ES-I3 (cell line): ENCODE measurements at regions not wholly inside any gene's neighbourhood (a gene's known extent, or its start where the extent isn't known, plus 50 kb on each side); places are given as distances from the start of the nearest gene placed in this dataset.
A peak's percentile ranks its signal among the peaks of the same experiment; 100 is the strongest.

Experiments used
- H3K36me3 ChIP-seq: 2 replicates; pipeline ENCODE4 v1.6.1; 2013; ENCODE audit warnings: mild to moderate bottlenecking, low read length, control low read depth, moderate library complexity; ENCODE audit not compliant: insufficient read depth
- H3K4me1 ChIP-seq: 2 replicates; pipeline ENCODE4 v1.6.1; 2013; ENCODE audit warnings: mild to moderate bottlenecking, control low read depth, low read length; ENCODE audit not compliant: insufficient read depth
- H3K9ac ChIP-seq: 2 replicates; pipeline ENCODE4 v1.6.1; 2013; ENCODE audit warnings: low read depth, mild to moderate bottlenecking, low read length, moderate library complexity
- H3K9me3 ChIP-seq: 2 replicates; pipeline ENCODE4 v1.6.1; 2013; ENCODE audit warnings: mild to moderate bottlenecking, low read length, moderate library complexity; ENCODE audit not compliant: control insufficient read depth, insufficient read depth

GRCh38 chrX:40304115-40304514 lies 206.4 kb upstream of the BCOR start:
- Histone ChIP-seq H3K36me3 (no peaks in the 10 kb centered on the region), H3K4me1 (peaks cover 18% of the 10 kb centered on the region; the same call in 1 of the 2 replicates), H3K9me3 (no peaks in the 10 kb centered on the region)

DNA sequence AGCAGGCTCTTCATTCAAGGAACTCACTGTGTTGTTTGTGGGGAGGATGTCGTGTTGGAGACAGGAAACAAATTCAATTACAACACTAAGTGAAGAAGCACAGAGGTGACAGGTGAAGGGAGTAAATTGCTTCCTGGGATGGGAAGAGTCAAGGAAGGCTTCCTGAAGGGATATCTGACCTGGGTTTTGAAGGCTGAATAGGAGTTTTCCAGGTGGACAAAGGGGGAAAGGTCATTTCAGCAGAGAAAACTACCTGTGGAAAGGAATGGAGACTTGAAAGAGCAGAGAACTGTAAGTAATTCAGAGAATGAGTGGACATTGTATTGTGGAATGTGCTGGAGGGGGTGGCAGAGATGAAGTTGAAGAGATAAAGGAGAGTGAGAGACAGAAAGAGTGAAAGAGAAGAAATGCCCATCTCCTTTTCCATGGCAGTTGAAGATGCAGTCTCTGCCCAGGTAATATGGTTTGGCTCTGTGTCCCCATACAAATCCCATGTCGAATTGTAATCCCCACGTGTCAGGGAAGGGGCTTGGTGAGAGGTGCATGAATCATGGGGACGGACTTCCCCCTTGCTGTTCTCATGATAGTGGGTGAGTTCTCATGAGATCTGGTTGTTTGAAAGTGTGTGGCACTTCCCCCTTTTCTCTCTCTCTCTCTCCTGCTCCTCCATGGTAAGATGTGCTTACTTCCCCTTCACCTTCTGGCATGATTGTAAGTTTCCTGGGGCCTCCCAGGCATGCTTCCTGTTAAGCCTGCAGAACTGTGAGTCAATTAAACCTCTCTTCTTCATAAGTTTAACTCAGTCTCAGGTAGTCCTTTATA lies 205.7 kb upstream of the BCOR start:
- no peaks in the 10 kb centered on the region for H3K9me3 ChIP-seq
- H3K4me1 ChIP-seq: peaks cover 20% of the 10 kb centered on the region; the same call in 1 of the 2 replicates
- H3K9ac ChIP-seq: no peak overlapping the region
- no peaks in the 10 kb centered on the region for H3K36me3 ChIP-seq

More at GRCh38 chrX:40304115-40304514, 206.4 kb upstream of the BCOR start:
- no peak overlapping the region for H3K9ac ChIP-seq

- Histone ChIP-seq H3K9me3 (no peaks in the 10 kb centered on the region), H3K36me3 (no peaks in the 10 kb centered on the region), H3K4me1 (peaks cover 20% of the 10 kb centered on the region; the same call in 1 of the 2 replicates), H3K9ac (no peak overlapping the region)
Observed at GRCh38 chrX:40300286-40300890, 202.6 kb upstream of the BCOR start.

DNA sequence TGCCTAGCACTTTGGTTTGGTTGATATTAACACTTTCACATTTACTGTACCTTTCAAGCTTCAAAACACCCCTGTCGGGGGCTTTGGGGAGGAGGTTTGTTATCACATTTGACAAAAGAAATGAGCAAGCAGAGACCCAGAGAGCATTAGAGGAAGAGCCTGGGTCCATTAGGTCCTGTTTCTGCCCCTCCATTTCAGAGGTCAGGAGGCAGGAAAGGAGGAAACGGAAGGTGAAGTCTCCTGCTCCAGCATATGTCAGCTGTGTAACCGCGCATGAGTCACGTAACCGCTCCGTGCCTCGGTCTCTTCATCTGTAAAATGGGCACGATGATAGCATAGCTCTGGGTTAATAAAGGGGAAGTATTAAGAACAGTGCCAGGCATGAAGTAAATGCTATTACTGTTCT lies 201.9 kb upstream of the BCOR start:
- H3K9ac ChIP-seq: 0 out of 2 replicates have a peak overlapping the region, but pooled peaks have one; percentile 14
- peaks cover 20% of the 10 kb centered on the region; the same call in 1 of the 2 replicates for H3K4me1 ChIP-seq
- no peaks in the 10 kb centered on the region for H3K36me3 ChIP-seq
- H3K9me3 ChIP-seq: no peaks in the 10 kb centered on the region

GRCh38 chrX:40298572-40299479 lies 201.1 kb upstream of the BCOR start:
- no peaks in the 10 kb centered on the region for H3K36me3 ChIP-seq
- no peaks in the 10 kb centered on the region for H3K9me3 ChIP-seq
- peak overlapping the region; percentile 29; the same call in 1 of the 2 replicates for H3K9ac ChIP-seq
- peaks cover 18% of the 10 kb centered on the region; the same call in 1 of the 2 replicates for H3K4me1 ChIP-seq

- H3K36me3 ChIP-seq: no peaks in the 10 kb centered on the region
- no peaks in the 10 kb centered on the region for H3K9me3 ChIP-seq
- peaks cover 13% of the 10 kb centered on the region; the same call in 1 of the 2 replicates for H3K4me1 ChIP-seq
- H3K9ac ChIP-seq: no peak overlapping the region
Observed at GRCh38 chrX:40298069-40298468, 200.3 kb upstream of the BCOR start.

DNA sequence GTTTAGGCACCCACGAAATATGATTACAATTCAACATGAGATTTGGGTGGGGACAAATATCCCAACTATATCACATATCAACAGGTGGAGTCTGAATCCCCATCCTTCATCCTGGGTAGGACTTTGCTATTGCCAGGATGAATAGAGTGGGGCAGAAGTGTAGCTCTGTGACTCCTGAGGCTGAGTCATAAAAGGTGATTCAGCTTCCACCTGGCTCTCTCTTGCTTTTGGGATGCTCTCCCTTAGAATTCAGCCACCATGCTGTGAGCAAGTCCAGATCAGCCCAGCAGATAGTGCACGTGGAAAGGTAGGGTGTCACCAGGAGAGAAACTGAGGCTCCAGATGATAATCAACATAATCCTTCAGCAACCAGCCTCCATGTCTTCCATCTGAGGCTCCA lies 193.8 kb upstream of the BCOR start:
- no peak overlapping the region for H3K9ac ChIP-seq
- H3K36me3 ChIP-seq: no peaks in the 10 kb centered on the region
- no peaks in the 10 kb centered on the region; the same call in none of the 2 replicates for H3K9me3 ChIP-seq
- no peaks in the 10 kb centered on the region for H3K4me1 ChIP-seq

DNA sequence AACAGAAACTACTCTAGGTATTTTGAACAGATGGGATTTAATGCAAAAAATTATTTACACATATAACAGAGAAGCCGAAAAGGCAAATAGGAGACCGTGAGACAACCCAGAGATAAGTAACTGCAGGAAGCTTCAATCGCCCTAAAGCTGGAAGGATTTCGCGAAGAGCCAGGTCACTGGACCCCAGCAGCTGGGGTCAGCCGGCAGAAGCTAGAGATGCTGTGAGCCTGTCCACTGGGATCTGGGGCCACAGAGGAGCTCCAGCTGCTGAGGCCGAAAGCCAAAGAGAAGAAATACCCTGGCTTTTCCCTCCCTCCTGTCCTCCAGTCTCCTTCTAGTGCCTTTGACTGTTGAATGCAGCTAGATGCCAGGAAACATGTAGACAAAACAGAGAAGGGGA lies 192.8 kb upstream of the BCOR start:
- Histone ChIP-seq H3K9ac (no peak overlapping the region), H3K9me3 (peaks cover under 1% of the 10 kb centered on the region), H3K4me1 (no peaks in the 10 kb centered on the region), H3K36me3 (no peaks in the 10 kb centered on the region)

GRCh38 chrX:40285876-40286275 lies 188.1 kb upstream of the BCOR start:
- peaks cover 4% of the 10 kb centered on the region for H3K9me3 ChIP-seq
- H3K36me3 ChIP-seq: no peaks in the 10 kb centered on the region
- peaks cover 3% of the 10 kb centered on the region; the same call in 1 of the 2 replicates for H3K4me1 ChIP-seq
- H3K9ac ChIP-seq: no peak overlapping the region

DNA sequence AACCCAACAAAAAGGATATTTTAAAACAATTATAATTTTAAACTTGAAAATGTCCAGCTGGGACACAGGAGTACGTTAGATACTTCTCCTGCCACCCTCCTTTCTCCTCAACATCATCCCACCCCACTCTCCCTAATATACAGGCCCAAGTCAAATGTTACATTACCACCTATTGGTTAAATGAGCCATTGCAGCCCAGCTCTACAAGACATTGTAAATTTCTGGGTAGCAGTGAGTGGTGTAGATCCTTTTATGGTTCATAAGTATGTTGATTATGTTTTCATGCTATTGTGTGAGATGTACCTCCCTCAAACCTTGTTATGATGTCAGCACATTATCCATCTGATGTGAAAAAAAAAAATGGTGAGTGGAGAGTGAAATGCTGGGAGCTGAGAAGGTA lies 187.1 kb upstream of the BCOR start:
- Histone ChIP-seq H3K36me3 (no peaks in the 10 kb centered on the region), H3K4me1 (peaks cover 3% of the 10 kb centered on the region), H3K9ac (no peak overlapping the region), H3K9me3 (peaks cover 4% of the 10 kb centered on the region)

GRCh38 chrX:40283981-40284380 lies 186.2 kb upstream of the BCOR start:
- H3K4me1 ChIP-seq: peaks cover 7% of the 10 kb centered on the region
- peaks cover 4% of the 10 kb centered on the region; the same call in 1 of the 2 replicates for H3K9me3 ChIP-seq
- no peaks in the 10 kb centered on the region for H3K36me3 ChIP-seq
- no peak overlapping the region for H3K9ac ChIP-seq

GRCh38 chrX:40282946-40283660 lies 185.3 kb upstream of the BCOR start:
- Histone ChIP-seq H3K9me3 (peaks cover 4% of the 10 kb centered on the region; the same call in 1 of the 2 replicates), H3K36me3 (no peaks in the 10 kb centered on the region), H3K4me1 (peaks cover 7% of the 10 kb centered on the region), H3K9ac (no peak overlapping the region)

DNA sequence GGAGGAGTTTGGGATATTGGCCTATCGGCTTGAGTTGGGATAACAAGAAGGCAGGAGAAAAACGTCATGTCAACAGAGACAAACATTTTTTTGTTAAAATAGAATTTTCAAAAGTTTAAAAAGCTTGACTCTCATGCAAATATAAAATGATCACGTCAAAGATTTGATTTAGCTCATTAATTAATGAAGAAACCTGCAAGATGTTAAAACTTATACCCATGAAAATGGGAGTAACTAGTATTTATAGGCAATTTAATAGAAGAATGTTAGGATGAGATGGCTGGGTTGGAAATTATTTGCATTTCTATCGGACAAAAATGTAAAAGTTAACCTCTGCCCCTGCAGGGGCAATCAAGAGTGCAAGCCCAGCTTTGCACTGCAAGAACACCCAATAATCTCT lies 184.6 kb upstream of the BCOR start:
- no peak overlapping the region for H3K9ac ChIP-seq
- peaks cover 7% of the 10 kb centered on the region for H3K4me1 ChIP-seq
- H3K9me3 ChIP-seq: 0 out of 2 replicates have a peak, but pooled peaks cover 4% of the 10 kb centered on the region
- no peaks in the 10 kb centered on the region for H3K36me3 ChIP-seq
